Activated naive CD4-positive, alpha-beta T cell treated with anti-CD3 and anti-CD28 coated beads, Interleukin-2, amount 10 ng/mL, durations not matched to agents 7 days and 5 days (primary cell): ENCODE measurements at regions not wholly inside any gene's neighbourhood (a gene's known extent, or its start where the extent isn't known, plus 50 kb on each side); places are given as distances from the start of the nearest gene placed in this dataset.
"Not testable (repeated sequence)": the region's sequence is repeated elsewhere in the genome, so short reads cannot be mapped to it uniquely, and the experiment has no call there.

Source experiments
- CTCF ChIA-PET: fragments of 350-600 bp; sonication (Branson Sonifier 250); formaldehyde crosslinking; loops from one replicate; lab custom pipeline; 2021; ENCODE audit warnings: antibody characterized with exemption; lab: Charles Lee
- DNase-seq: peaks from one replicate; pipeline ENCODE4 v3.0.0-alpha.2; 2020
- H3K27ac Mint-ChIP-seq: one replicate; pipeline ENCODE4 v1.8.0; 2021; ENCODE audit warnings: mild to moderate bottlenecking, moderate library complexity, mixed read lengths
- H3K27me3 Mint-ChIP-seq: one replicate; pipeline ENCODE4 v1.8.0; 2021; ENCODE audit warnings: mild to moderate bottlenecking, mixed read lengths
- H3K36me3 Mint-ChIP-seq: one replicate; pipeline ENCODE4 v1.8.0; 2021; ENCODE audit warnings: mixed read lengths
- H3K4me1 Mint-ChIP-seq: one replicate; pipeline ENCODE4 v1.8.0; 2021; ENCODE audit warnings: mixed read lengths
- H3K4me3 Mint-ChIP-seq: one replicate; pipeline ENCODE4 v1.8.0; 2021; ENCODE audit warnings: mild to moderate bottlenecking, moderate library complexity, mixed read lengths
- H3K9me3 Mint-ChIP-seq: one replicate; pipeline ENCODE4 v1.8.0; 2021; ENCODE audit warnings: mixed read lengths

GRCh38 chr14:104262515-104263514 lies 124.4 kb downstream of the KIF26A start:
- H3K36me3 Mint-ChIP-seq, result no peaks in the 10 kb centered on the region
- no peak overlapping the region for H3K27ac Mint-ChIP-seq
- H3K4me3 Mint-ChIP-seq, result no peak overlapping the region
- CTCF ChIA-PET, result no interaction called here
- DNase-seq, result peak; percentile 11
- peaks cover 6% of the 10 kb centered on the region for H3K27me3 Mint-ChIP-seq
- H3K4me1 Mint-ChIP-seq, result no peaks in the 10 kb centered on the region
- no peaks in the 10 kb centered on the region for H3K9me3 Mint-ChIP-seq

DNA sequence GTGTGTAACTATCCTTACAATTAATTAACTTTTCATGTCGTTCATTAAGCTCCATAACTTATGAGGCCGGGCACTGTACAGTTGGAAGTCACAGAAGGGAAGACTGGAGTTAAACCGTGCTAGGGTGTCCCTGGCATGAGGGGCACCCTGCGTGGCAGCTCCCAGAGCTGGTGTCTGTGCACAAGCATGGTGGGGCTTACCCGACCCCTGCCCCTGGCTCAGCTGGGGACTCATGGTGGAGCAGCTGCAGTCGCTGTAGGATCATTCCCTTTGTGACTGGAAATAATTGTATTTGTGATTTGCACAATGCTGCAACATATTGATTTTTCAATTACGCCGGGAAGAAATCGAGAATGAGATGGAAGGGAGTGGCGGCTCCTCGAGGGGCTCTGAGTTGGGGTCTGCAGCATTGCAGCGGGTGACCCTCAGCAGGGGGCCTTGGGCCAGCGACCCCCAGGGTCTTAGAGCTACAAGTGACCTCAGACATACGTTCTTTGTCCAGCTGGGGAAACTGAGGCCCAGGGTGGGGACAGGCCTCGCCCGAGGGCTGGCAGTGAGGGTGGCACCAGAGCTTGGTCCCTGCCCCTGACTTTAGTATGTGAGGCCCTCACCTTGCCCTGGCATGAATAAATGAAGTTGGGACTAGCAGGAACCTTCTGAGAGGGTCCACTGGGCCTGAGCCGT lies 125.4 kb downstream of the KIF26A start:
- H3K9me3 Mint-ChIP-seq, result no peaks in the 10 kb centered on the region
- CTCF ChIA-PET, result no interaction called here
- peak; percentile 4 for DNase-seq
- H3K27ac Mint-ChIP-seq, result no peak overlapping the region
- H3K4me3 Mint-ChIP-seq, result no peak overlapping the region
- peaks cover 3% of the 10 kb centered on the region for H3K4me1 Mint-ChIP-seq
- peaks cover 6% of the 10 kb centered on the region for H3K27me3 Mint-ChIP-seq
- no peaks in the 10 kb centered on the region for H3K36me3 Mint-ChIP-seq

DNA sequence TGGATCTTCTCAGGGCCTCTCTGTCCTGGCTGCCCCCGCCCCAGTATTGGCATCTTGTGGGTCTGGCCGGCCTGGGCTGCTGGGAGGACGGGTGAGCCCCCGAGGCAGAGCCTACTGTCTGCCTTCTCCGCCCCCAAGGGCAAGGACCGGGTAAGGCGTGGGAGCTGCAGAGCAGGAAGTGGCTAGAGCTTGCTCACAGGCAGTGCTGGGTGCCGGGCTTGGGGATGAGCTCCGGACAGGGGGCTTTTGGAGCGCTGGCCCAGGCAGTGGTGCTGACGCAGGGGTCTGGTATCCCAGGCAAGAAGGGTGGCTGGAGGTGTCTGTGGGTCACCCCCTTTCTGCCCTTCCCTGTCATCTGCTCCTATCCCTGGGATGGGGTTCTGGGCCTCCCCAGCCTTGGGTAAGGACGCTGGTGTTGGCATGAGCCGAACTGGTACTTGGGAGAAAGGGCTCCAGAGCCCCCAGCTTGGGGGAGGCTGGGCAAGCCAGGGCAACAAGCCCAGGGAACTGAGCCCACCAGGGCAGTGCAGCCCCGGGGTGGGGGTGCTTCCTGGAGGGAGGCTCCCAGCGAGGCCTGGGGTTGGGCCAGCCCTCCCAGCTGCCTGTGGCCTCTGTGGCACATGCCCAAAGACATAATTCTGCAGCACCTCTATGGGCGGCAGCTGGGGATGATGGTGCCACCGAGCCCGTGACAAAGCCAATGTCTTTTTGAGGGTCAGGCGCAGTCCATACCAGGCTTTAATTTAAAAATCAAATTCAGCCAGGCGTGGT lies 126.3 kb downstream of the KIF26A start:
- Mint-ChIP-seq H3K27ac (no peak overlapping the region), H3K4me3 (no peak overlapping the region), H3K9me3 (no peaks in the 10 kb centered on the region), H3K4me1 (peaks cover 3% of the 10 kb centered on the region), H3K27me3 (peaks cover 3% of the 10 kb centered on the region), H3K36me3 (no peaks in the 10 kb centered on the region)
- CTCF ChIA-PET, result no interaction called here
- no peak for DNase-seq

GRCh38 chr14:104265918-104266630 lies 127.7 kb downstream of the KIF26A start:
- Mint-ChIP-seq H3K27ac (no peak overlapping the region), H3K4me1 (peaks cover 3% of the 10 kb centered on the region), H3K4me3 (no peak overlapping the region), H3K36me3 (no peaks in the 10 kb centered on the region), H3K9me3 (no peaks in the 10 kb centered on the region), H3K27me3 (no peaks in the 10 kb centered on the region)
- CTCF ChIA-PET, result no interaction called here
- no peak for DNase-seq

GRCh38 chr14:104266631-104267575 lies 128.5 kb downstream of the KIF26A start:
- H3K36me3 Mint-ChIP-seq, result no peaks in the 10 kb centered on the region
- no peaks in the 10 kb centered on the region for H3K27me3 Mint-ChIP-seq
- CTCF ChIA-PET, result no interaction called here
- no peaks in the 10 kb centered on the region for H3K9me3 Mint-ChIP-seq
- DNase-seq, result no peak
- H3K27ac Mint-ChIP-seq, result no peak overlapping the region
- H3K4me3 Mint-ChIP-seq, result no peak overlapping the region
- peaks cover 3% of the 10 kb centered on the region for H3K4me1 Mint-ChIP-seq

- H3K9me3 Mint-ChIP-seq, result no peaks in the 10 kb centered on the region
- peaks cover 3% of the 10 kb centered on the region for H3K4me1 Mint-ChIP-seq
- CTCF ChIA-PET, result no interaction called here
- DNase-seq, result no peak
- no peaks in the 10 kb centered on the region for H3K27me3 Mint-ChIP-seq
- H3K27ac Mint-ChIP-seq, result no peak overlapping the region
- H3K36me3 Mint-ChIP-seq, result no peaks in the 10 kb centered on the region
- no peak overlapping the region for H3K4me3 Mint-ChIP-seq
These were observed 129.5 kb downstream of the KIF26A start for GRCh38 chr14:104267895-104268294.

GRCh38 chr14:104268295-104268694 lies 129.9 kb downstream of the KIF26A start:
- peak; percentile 9 for DNase-seq
- no peaks in the 10 kb centered on the region for H3K36me3 Mint-ChIP-seq
- peaks cover 3% of the 10 kb centered on the region for H3K4me1 Mint-ChIP-seq
- H3K4me3 Mint-ChIP-seq, result no peak overlapping the region
- H3K27ac Mint-ChIP-seq, result no peak overlapping the region
- H3K27me3 Mint-ChIP-seq, result no peaks in the 10 kb centered on the region
- H3K9me3 Mint-ChIP-seq, result no peaks in the 10 kb centered on the region
- CTCF ChIA-PET, result no interaction called here

- no peaks in the 10 kb centered on the region for H3K9me3 Mint-ChIP-seq
- H3K36me3 Mint-ChIP-seq, result no peaks in the 10 kb centered on the region
- peak; percentile 14 for DNase-seq
- H3K4me1 Mint-ChIP-seq, result peaks cover 3% of the 10 kb centered on the region
- no peak overlapping the region for H3K4me3 Mint-ChIP-seq
- H3K27me3 Mint-ChIP-seq, result no peaks in the 10 kb centered on the region
- H3K27ac Mint-ChIP-seq, result no peak overlapping the region
- CTCF ChIA-PET, result no interaction called here
These were observed 130.5 kb downstream of the KIF26A start for GRCh38 chr14:104268725-104269436.

- H3K27me3 Mint-ChIP-seq, H3K4me3 Mint-ChIP-seq, H3K27ac Mint-ChIP-seq, H3K4me1 Mint-ChIP-seq, H3K36me3 Mint-ChIP-seq, CTCF ChIA-PET, H3K9me3 Mint-ChIP-seq, DNase-seq: not testable (repeated sequence)
These were observed 131.3 kb downstream of the KIF26A start for GRCh38 chr14:104269511-104270241.

- Mint-ChIP-seq H3K4me3 (no peak overlapping the region), H3K9me3 (no peaks in the 10 kb centered on the region), H3K36me3 (no peaks in the 10 kb centered on the region), H3K4me1 (peaks cover 3% of the 10 kb centered on the region), H3K27ac (no peak overlapping the region), H3K27me3 (peaks cover 3% of the 10 kb centered on the region)
- CTCF ChIA-PET, result no interaction called here
- DNase-seq, result no peak
These were observed 133.0 kb downstream of the KIF26A start for GRCh38 chr14:104271391-104271790.

DNA sequence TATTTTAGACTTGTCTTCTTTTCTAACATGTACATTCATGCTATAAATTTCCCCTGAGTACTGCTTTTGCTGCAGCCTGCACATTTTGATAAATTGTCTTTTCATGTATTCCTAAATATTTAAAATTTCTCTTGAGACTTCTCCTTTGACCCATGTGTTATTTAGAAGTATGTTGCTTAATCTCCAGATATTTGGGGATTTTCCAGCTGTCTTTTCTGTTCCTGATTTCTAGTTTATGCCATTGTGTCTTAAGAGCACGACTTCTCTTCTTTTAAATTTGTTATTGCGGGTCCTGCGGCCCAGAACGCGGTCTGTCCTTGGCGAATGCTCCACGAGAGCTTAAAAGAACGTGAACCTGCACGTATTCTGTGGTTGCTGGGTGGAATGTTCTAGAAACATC lies 136.4 kb downstream of the KIF26A start:
- CTCF ChIA-PET, result no interaction called here
- Mint-ChIP-seq H3K27ac (no peak overlapping the region), H3K36me3 (no peaks in the 10 kb centered on the region), H3K27me3 (peaks cover 3% of the 10 kb centered on the region), H3K9me3 (no peaks in the 10 kb centered on the region), H3K4me1 (no peaks in the 10 kb centered on the region), H3K4me3 (no peak overlapping the region)
- DNase-seq, result no peak
